Pancreas (tissue), 10 donors: ENCODE measurements at regions not wholly inside any gene's neighbourhood (a gene's known extent, or its start where the extent isn't known, plus 50 kb on each side); places are given as distances from the start of the nearest gene placed in this dataset.
A peak's percentile ranks its signal among the peaks of the same experiment; 100 is the strongest.

Experiments used
- ATAC-seq, 4 donors: fragments of 200-7000 bp; cut with Tn5 transposase; one replicate each; pipeline versions ENCODE4 v1.8.0 to v1.9.1; 2020; ENCODE audit warnings: mild to moderate bottlenecking in 4 of 4, moderate library complexity in 4 of 4
- DNase-seq, 6 donors: peaks; one replicate each; pipeline ENCODE4 v3.0.0-alpha.2; 2020
- FAIRE-seq: peaks from 2 replicates; lab custom pipeline; 2012; peaks lifted over from hg19 to GRCh38; lab: Jason Lieb, UNC
- H3K27ac ChIP-seq, 4 donors: fragments of 200-600 bp; sonication (generic); 1 replicate in 3 of 4; 2 replicates in 1 of 4; pipeline versions ENCODE4 v1.5.0 to v1.8.0; 2020
- H3K27me3 ChIP-seq, 4 donors: fragments of 200-600 bp; one replicate each; pipeline ENCODE4 v1.8.0; 2021
- H3K36me3 ChIP-seq, 3 donors: fragments of 200-600 bp; sonication (generic) in 1 of 3; one replicate each; pipeline versions ENCODE4 v1.5.0 to v1.8.0; 2020 to 2021
- H3K4me1 ChIP-seq, 3 donors: fragments of 200-600 bp; one replicate each; pipeline ENCODE4 v1.8.0; 2021
- H3K4me3 ChIP-seq, 4 donors: fragments of 200-600 bp; sonication (generic) in 2 of 4; one replicate each; pipeline versions ENCODE4 v1.5.0 to v1.8.0; 2020 to 2021
- H3K9me3 ChIP-seq, 4 donors: fragments of 200-600 bp; one replicate each; pipeline ENCODE4 v1.8.0; 2021
- WGBS, 2 donors: extraction: QIAGEN DNeasy Blood & Tissue Kit; methylation state at CpG; one replicate each; pipeline ENCODE4 v1.1.7; 2013; 5-methylcytosine and 5-hydroxymethylcytosine counted together
- intact Hi-C, 3 donors: fragments of 100-400 bp; cut with DNase I; formaldehyde crosslinking; loops; one replicate each; pipeline versions ENCODE4 v1.11.1 to v1.14.2; 2022
- TF ChIP-seq, protein P1 (sequence below), 4 donors: fragments of 200-600 bp; sonication (generic) in 3 of 4; IDR thresholded peaks; one replicate each; pipeline versions ENCODE4 v1.5.0 to v1.8.0; 2021; ENCODE audit warnings: antibody characterized with exemption in 4 of 4
- donor health status: healthy with polysubstance abuse.
- donor health status: DM: no; HTN: no; CAD: no; lungs with moderate emphysema.
- donor health status: DM: no; HTN: no; CAD: no.
- donor health status: control.
- donor health status: control.
- donor health status: Bipolar disorder and iron deficiency.
- donor health status: DM: yes; HTN: yes; CAD: no.
- donor health status: DM: no; HTN: no; CAD: no.
- donor health status: DM: no; HTN: no; CAD: no.
- donor health status: DM: yes; HTN: yes; CAD: no.

DNA sequence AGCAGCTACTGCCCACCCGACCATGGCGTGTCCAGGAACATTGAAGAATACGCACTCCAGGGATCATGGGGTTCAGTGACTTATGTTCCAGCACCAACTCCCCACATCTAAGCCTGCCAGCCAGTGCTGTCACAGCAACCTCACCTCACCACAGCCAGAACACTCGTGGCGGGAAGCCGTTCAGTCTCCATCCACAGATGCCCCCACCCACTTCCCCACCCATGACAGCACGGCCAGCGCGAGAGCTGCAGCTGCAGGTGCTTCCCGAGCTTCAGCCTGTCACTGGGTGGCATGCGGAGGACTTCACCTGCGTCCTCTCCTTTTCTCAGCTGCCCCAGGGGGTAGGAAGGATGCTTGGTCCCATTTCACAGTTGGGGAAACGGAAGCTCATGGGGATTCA lies 50.3 kb downstream of the RBFOX3 start:
- Histone ChIP-seq H3K4me3 (no peak overlapping the region), H3K27me3 (peaks cover 0 to 13% (median 0%) of the 10 kb centered on the region in 4 donors), H3K27ac (no peak overlapping the region), H3K9me3 (no peaks in the 10 kb centered on the region), H3K4me1 (no peaks in the 10 kb centered on the region), H3K36me3 (no peaks in the 10 kb centered on the region)
- ATAC-seq (no peak), DNase-seq (no peak), FAIRE-seq (no peak)
- TF ChIP-seq, protein P1, sequence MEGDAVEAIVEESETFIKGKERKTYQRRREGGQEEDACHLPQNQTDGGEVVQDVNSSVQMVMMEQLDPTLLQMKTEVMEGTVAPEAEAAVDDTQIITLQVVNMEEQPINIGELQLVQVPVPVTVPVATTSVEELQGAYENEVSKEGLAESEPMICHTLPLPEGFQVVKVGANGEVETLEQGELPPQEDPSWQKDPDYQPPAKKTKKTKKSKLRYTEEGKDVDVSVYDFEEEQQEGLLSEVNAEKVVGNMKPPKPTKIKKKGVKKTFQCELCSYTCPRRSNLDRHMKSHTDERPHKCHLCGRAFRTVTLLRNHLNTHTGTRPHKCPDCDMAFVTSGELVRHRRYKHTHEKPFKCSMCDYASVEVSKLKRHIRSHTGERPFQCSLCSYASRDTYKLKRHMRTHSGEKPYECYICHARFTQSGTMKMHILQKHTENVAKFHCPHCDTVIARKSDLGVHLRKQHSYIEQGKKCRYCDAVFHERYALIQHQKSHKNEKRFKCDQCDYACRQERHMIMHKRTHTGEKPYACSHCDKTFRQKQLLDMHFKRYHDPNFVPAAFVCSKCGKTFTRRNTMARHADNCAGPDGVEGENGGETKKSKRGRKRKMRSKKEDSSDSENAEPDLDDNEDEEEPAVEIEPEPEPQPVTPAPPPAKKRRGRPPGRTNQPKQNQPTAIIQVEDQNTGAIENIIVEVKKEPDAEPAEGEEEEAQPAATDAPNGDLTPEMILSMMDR (IDR thresholded peaks at IDR 0.05): no peak
- intact Hi-C loops: no loop called here
- 61 to 72% methylated on average over 13 of the region's 13 CpGs for WGBS, 2 donors

DNA sequence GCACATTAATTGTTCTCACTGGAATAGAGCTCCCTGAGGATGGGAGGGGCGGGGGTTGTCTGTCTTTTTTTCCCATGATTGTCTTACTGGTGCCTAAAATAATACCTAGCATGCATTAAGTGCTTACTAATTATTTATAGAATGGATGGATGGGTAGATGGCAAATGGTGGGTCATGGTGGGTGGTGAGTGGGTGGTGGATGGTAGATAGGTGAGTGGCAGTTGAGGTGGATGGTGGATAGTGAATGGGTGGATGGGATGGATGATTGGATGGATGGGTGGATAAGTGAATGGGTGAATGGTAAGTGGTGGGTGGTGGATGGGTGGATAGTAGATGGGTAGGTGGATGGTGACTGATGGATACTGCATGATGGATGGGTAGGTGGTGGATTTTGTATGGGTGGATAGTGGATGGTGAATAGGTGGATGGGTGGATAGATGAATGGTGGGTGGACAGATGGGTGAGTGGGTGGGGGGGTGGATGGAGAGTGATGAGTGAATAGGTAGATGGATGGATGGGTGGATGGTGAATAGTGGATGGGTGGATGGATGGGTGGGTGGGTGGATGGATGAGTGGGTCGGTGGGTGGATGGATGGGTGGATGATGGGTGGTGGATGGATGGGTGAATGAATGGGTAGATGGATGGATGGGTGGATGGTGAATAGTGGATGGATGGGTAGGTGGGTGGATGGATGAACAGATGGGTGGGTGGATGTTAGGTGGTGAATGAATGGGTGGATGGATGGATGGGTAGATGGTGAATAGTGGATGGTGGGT lies 51.6 kb downstream of the RBFOX3 start:
- 66 to 68% methylated on average over 2 of the region's 2 CpGs for WGBS, 2 donors
- FAIRE-seq: no peak
- no peak for ATAC-seq
- Histone ChIP-seq H3K27ac (no peak overlapping the region), H3K4me3 (no peak overlapping the region), H3K4me1 (no peaks in the 10 kb centered on the region), H3K9me3 (no peaks in the 10 kb centered on the region), H3K36me3 (no peaks in the 10 kb centered on the region), H3K27me3 (peaks cover 0 to 7% (median 0%) of the 10 kb centered on the region in 4 donors)
- TF ChIP-seq, protein P1 (IDR thresholded peaks at IDR 0.05): no peak
- DNase-seq: no peak
- intact Hi-C loops: no loop called here

DNA sequence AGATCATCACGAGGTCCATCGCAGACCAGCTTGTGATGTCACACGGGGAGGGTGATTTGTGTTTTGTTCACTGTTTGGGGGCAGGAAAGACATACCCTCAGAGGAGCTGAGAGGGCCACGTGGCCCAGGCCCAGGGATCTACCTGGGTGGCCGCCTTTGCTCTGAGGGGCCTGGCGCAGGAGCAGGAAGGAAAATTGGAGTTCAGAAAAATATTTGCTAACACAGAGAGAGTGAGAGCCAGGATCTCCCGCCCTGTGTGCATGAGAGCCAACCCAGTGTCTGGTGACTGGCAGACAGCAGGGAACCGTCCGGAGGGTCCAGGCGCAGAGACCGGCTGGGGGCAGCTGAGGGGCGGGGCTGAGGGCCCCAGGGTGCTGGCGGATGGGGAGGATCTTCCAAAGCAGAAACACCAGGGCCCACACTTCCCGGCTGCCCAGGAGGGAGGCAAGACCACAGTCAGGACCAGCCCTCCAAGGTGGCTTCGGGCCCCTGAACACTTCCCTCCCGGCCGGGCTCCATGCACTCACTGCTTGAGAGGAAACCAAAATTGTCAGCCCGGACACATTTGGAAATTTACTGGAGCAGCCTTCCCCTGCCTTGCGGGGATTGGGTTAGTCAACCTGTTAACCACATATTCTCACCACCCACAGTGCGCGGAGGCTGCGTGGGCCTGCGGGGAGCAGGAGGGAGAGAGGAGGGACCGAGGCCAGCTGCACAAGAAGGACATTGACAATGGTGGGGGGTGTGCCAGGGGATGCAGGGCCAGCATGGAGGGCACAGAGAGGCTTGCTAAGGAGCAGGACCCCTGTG lies 52.6 kb downstream of the RBFOX3 start:
- peak in 2 of 4 donors; percentile 20 to 42 for ATAC-seq
- H3K27me3 ChIP-seq: peaks cover 0 to 7% (median 0%) of the 10 kb centered on the region in 4 donors
- no peak for DNase-seq
- no peak overlapping the region for H3K4me3 ChIP-seq
- H3K27ac ChIP-seq: no peak overlapping the region
- FAIRE-seq: no peak
- intact Hi-C loops: no loop called here
- WGBS, 2 donors: 36 to 41% methylated on average over 24 of the region's 24 CpGs
- no peaks in the 10 kb centered on the region for H3K36me3 ChIP-seq
- no peaks in the 10 kb centered on the region for H3K9me3 ChIP-seq
- no peaks in the 10 kb centered on the region for H3K4me1 ChIP-seq
- TF ChIP-seq, protein P1 (IDR thresholded peaks at IDR 0.05): no peak

DNA sequence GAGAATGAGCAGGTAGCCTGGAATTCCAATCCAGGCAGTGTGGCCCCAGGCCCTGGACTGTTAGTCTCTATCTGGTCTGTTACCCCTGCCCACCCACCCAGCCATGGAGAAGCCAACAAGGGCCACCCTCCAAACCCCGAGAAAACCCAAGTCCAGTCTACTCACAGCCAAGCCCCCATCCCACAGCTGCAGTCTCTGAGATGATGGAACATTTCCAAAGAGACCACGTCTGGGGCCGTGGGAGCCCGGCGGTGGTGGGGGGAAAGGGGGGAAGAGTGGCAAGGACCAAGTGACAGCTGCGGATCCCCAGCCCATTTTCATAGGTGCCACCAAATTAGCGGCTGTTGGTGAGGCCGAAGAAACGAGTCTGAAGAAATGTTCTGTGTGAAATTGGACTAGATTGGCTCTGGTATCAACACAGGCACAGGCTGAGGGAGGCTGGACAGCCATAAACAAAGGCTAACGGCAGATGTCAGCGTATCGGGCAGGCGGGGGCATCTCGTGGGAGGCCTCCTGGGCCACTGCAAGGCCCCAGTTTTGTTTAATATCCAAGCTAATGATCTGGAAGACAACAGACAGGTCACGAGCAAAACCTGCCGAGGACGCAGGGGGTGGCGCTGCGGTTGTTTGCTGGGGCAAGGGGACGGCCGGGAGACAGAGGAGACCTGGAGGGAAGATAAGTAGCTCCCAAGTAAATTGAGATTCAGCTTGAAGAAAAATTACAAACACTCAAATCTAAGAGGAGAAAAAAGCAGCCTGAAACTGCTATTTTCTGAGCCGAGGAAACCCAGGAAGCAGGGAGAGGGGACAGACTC lies 53.4 kb downstream of the RBFOX3 start:
- Histone ChIP-seq H3K36me3 (no peaks in the 10 kb centered on the region), H3K9me3 (no peaks in the 10 kb centered on the region), H3K4me1 (no peaks in the 10 kb centered on the region), H3K4me3 (no peak overlapping the region), H3K27ac (no peak overlapping the region), H3K27me3 (peaks cover 0 to 7% (median 0%) of the 10 kb centered on the region in 4 donors)
- DNase-seq (peak in 1 of 6 donors; percentile 26), FAIRE-seq (no peak), ATAC-seq (peak in 1 of 4 donors; percentile 62)
- 28 to 29% methylated on average over 22 of the region's 22 CpGs for WGBS, 2 donors
- intact Hi-C loops: no loop called here
- TF ChIP-seq, protein P1 (IDR thresholded peaks at IDR 0.05): no peak
